Transverse colon (tissue), 4 donors: ENCODE measurements at regions not wholly inside any gene's neighbourhood (a gene's known extent, or its start where the extent isn't known, plus 50 kb on each side); places are given as distances from the start of the nearest gene placed in this dataset.

Experiments used
- DNase-seq: peaks from one replicate; pipeline ENCODE4 v3.0.0-alpha.2; 2019
- H3K27ac ChIP-seq, 4 donors: fragments of 200-600 bp; sonication (generic); 2 replicates each; pipeline ENCODE4 v1.5.1; 2016 to 2018; ENCODE audit warnings: inconsistent platforms in 4 of 4
- H3K27me3 ChIP-seq: fragments of 200-600 bp; sonication (generic); 2 replicates; pipeline ENCODE4 v1.5.1; 2017; ENCODE audit warnings: inconsistent platforms
- H3K36me3 ChIP-seq, 4 donors: fragments of 200-600 bp; sonication (generic); 2 replicates each; pipeline ENCODE4 v1.5.1; 2017 to 2019; ENCODE audit warnings: inconsistent platforms in 4 of 4
- H3K4me1 ChIP-seq, 4 donors: fragments of 200-600 bp; sonication (generic); 2 replicates each; pipeline ENCODE4 v1.5.1; 2017 to 2020; ENCODE audit warnings: inconsistent platforms in 4 of 4
- H3K4me3 ChIP-seq, 4 donors: fragments of 200-600 bp; sonication (generic); 1 replicate in 1 of 4; 2 replicates in 3 of 4; pipeline versions ENCODE4 v1.5.1 to v1.6.1; 2017 to 2019; ENCODE audit warnings: inconsistent platforms in 4 of 4
- H3K9me3 ChIP-seq, 2 donors: fragments of 200-600 bp; sonication (generic); 2 replicates each; pipeline ENCODE4 v1.5.1; 2017 to 2019; ENCODE audit warnings: inconsistent platforms in 2 of 2
- CTCF ChIP-seq, 5 experiments: fragments of 200-600 bp in 3 of 5; fragments of 450-650 bp in 2 of 5; sonication (generic) in 3 of 5; IDR thresholded peaks; 1 replicate in 2 of 5; 2 replicates in 3 of 5; pipeline ENCODE4 v1.5.1; 2016 to 2017; ENCODE audit warnings: antibody characterized with exemption in 5 of 5, inconsistent platforms in 3 of 5, mild to moderate bottlenecking in 2 of 5, moderate library complexity in 1 of 5
- EP300 ChIP-seq: sonication (generic); formaldehyde crosslinking; IDR thresholded peaks from one replicate; pipeline ENCODE4 v1.6.1; 2017; ENCODE audit warnings: antibody characterized with exemption, low read depth
- POLR2A ChIP-seq: fragments of 450-650 bp; IDR thresholded peaks from one replicate; pipeline ENCODE4 v1.6.1; 2016; ENCODE audit warnings: antibody characterized with exemption, mild to moderate bottlenecking, moderate library complexity
- POLR2AphosphoS5 ChIP-seq, 3 donors: sonication (generic); formaldehyde crosslinking; IDR thresholded peaks; one replicate each; pipeline ENCODE4 v1.6.1; 2016; ENCODE audit warnings: antibody characterized with exemption in 3 of 3
- WGBS, 2 donors: methylation state at CpG; one replicate each; pipeline ENCODE4 v1.1.5; 2018; ENCODE audit warnings: low coverage in 1 of 2; 5-methylcytosine and 5-hydroxymethylcytosine counted together
- in situ Hi-C, 4 donors: fragments of 200-750 bp; cut with MboI; loops; one replicate each; pipeline versions ENCODE4 v1.15.0 to v1.15.1; 2017; ENCODE audit warnings: low sequenced_read_pairs in 3 of 4, low pct_ligation_motif_present in 1 of 4, low pct_unique_long_range_greater_than_20kb in 1 of 4
- intact Hi-C: fragments of 100-400 bp; cut with DNase I; formaldehyde crosslinking; loops from one replicate; pipeline ENCODE4 v1.15.1; 2023; ENCODE audit warnings: low total_unique reads

- WGBS, 2 donors: 67 to 94% methylated on average over 3 to 15 of the region's 17 CpGs
- Histone ChIP-seq H3K27me3 (no peaks in the 10 kb centered on the region), H3K4me1 (peaks cover 0 to 5% (median 0%) of the 10 kb centered on the region in 4 donors), H3K27ac (no peak overlapping the region), H3K4me3 (no peak overlapping the region), H3K9me3 (no peaks in the 10 kb centered on the region), H3K36me3 (no peaks in the 10 kb centered on the region)
- in situ Hi-C loops (no loop called here), intact Hi-C loops (no loop called here)
- peak; percentile 21 for DNase-seq
- peak in 1 of 3 donors; percentile 11 for TF ChIP-seq POLR2AphosphoS5 (IDR thresholded peaks at IDR 0.05)
- no peak for TF ChIP-seq CTCF (IDR thresholded peaks at IDR 0.05)
These were observed 194.2 kb downstream of the INHBB start for GRCh38 chr2:120539937-120540718.

DNA sequence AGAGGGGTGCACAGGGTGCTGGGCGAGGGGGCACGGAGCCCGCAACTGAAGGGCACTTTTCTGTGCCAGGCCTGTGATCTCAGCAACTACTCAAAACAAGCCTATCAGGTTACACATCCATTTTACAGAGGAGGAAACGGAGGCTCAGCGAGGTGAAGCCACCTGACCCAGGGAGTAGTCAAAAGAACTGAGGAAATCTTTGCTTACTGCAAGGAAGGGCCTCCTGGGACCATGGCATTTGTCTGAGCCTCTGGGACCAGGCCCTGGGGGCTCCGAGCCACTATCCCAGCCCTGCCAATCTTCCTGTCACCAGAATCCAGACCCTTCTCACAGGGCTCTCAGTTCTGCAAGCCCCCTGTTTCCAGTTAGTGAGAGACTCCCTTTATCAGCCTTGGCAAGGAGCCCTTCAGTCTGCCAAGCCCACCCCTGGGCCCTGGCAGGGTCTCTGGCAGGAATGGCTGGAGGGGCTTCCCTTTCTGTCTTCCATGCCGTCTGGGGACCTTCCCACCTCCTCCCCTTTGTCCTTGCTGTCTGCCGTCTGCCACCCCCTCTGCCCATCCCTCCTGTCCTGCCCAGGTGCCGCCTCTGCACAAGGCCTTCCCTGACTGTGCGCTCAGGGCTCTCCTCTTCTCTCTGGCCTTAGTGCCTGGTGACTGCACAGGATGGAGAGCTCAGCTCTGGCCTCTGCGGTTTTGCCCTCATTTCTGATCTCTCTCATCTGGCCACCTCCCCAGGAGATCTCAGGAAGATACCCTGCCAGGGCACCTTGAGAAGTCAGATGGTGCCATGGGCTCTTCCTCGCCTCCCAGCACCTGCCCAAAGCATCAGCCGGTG is 194.7 kb upstream of the GLI2 start:
- in situ Hi-C loops: no loop called here
- H3K27ac ChIP-seq: no peak overlapping the region

DNA sequence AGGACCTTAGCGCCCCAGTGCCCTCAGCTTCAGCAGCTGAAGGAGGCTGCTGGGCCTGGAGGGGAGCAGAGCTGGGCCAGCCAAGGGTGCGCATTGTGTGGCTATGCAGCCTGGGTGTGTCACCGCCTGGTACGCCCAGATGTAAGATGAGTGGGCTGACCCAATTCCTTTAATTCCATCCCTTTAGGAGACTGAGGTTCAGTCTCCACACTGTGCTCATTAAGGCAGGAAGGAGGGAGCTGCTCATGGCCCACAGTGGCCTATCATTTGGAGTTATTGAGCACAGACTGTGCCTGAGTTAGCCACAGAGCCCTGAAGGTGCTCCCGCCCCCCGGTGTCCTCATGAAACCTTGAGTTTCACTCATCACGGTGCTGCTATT is 194.1 kb upstream of the GLI2 start:
- TF ChIP-seq CTCF (IDR thresholded peaks at IDR 0.05): no peak
- no peak for TF ChIP-seq POLR2AphosphoS5 (IDR thresholded peaks at IDR 0.05)
- no peak for TF ChIP-seq EP300
- TF ChIP-seq POLR2A: no peak
- DNase-seq: no peak
- no peak overlapping the region for H3K27ac ChIP-seq
- intact Hi-C loops: no loop called here
- H3K9me3 ChIP-seq: no peaks in the 10 kb centered on the region
- H3K4me1 ChIP-seq: peaks cover 0 to 5% (median 0%) of the 10 kb centered on the region in 4 donors
- H3K4me3 ChIP-seq: no peak overlapping the region
- in situ Hi-C loops: no loop called here
- H3K36me3 ChIP-seq: no peaks in the 10 kb centered on the region
- no peaks in the 10 kb centered on the region for H3K27me3 ChIP-seq
- 70% methylated on average over 7 of the region's 7 CpGs; no CpG with 5 or more reads in 1 of the 2 donors for WGBS, 2 donors

More for the DNA sequence above, 194.7 kb upstream of the GLI2 start:
- H3K9me3 ChIP-seq: no peaks in the 10 kb centered on the region
- no peak for DNase-seq
- TF ChIP-seq POLR2A: no peak
- no peak for TF ChIP-seq CTCF (IDR thresholded peaks at IDR 0.05)
- TF ChIP-seq POLR2AphosphoS5 (IDR thresholded peaks at IDR 0.05): no peak
- no peak for TF ChIP-seq EP300
- intact Hi-C loops: no loop called here
- H3K4me1 ChIP-seq: peaks cover 0 to 5% (median 0%) of the 10 kb centered on the region in 4 donors
- no peaks in the 10 kb centered on the region for H3K36me3 ChIP-seq
- 89% methylated on average over 13 of the region's 13 CpGs; no CpG with 5 or more reads in 1 of the 2 donors for WGBS, 2 donors
- no peaks in the 10 kb centered on the region for H3K27me3 ChIP-seq
- no peak overlapping the region for H3K4me3 ChIP-seq

DNA sequence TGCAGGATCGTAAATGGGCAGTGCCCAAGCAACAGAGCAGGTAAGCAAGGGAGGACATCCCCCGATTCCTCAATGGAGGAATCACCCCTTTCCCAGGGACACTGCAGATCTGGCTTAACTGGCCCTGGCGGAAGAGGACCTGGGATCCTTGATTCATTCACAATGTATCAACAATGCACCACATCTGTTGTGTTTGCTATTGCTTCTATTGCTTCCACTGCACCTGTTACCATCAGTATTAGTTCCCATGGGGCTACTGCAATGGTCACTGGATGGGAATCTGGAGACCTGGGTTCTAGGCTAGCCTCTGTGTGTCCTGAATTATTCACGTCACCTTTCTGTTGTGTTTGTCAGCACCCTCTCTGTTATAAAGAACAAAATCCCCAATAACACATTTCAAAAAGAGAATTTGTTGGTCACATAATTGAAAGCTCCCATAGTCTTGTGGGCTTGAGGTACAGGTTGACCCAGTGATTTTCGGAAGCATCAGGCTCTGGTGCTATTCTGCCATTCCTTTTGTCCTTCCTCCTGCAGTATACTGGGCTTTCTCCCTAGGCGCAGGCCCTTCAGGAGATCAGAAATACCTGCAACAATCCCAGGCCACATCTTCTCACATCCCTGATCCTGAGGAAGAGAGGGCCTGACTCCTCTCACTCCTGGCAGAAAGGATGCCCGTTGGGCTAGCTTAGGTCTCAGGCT is 193.5 kb upstream of the GLI2 start:
- intact Hi-C loops (no loop called here), in situ Hi-C loops (no loop called here)
- Histone ChIP-seq H3K27me3 (no peaks in the 10 kb centered on the region), H3K9me3 (no peaks in the 10 kb centered on the region), H3K27ac (no peak overlapping the region), H3K4me1 (peaks cover 0 to 8% (median 0%) of the 10 kb centered on the region in 4 donors), H3K36me3 (no peaks in the 10 kb centered on the region), H3K4me3 (no peak overlapping the region)
- TF ChIP-seq CTCF (IDR thresholded peaks at IDR 0.05) (no peak), POLR2AphosphoS5 (IDR thresholded peaks at IDR 0.05) (no peak)
- DNase-seq: no peak
- 89 to 92% methylated on average over 2 to 7 of the region's 7 CpGs for WGBS, 2 donors
